ENCODE measurements at regions not wholly inside any gene's neighbourhood (a gene's known extent, or its start where the extent isn't known, plus 50 kb on each side); places are given as distances from the start of the nearest gene placed in this dataset.

- DNase-seq, result no peak
Observed at GRCh38 chr10:78401624-78402367, 368.1 kb downstream of the RPS24 start.

GRCh38 chr10:78402591-78402990 lies 368.9 kb downstream of the RPS24 start:
- DNase-seq, result no peak

- DNase-seq, result no peak
Observed at GRCh38 chr10:78403781-78404180, 370.1 kb downstream of the RPS24 start.

GRCh38 chr10:78404296-78404695 lies 370.6 kb downstream of the RPS24 start:
- DNase-seq, result no peak

GRCh38 chr10:78405231-78405630 lies 371.6 kb downstream of the RPS24 start:
- DNase-seq, result no peak

DNA sequence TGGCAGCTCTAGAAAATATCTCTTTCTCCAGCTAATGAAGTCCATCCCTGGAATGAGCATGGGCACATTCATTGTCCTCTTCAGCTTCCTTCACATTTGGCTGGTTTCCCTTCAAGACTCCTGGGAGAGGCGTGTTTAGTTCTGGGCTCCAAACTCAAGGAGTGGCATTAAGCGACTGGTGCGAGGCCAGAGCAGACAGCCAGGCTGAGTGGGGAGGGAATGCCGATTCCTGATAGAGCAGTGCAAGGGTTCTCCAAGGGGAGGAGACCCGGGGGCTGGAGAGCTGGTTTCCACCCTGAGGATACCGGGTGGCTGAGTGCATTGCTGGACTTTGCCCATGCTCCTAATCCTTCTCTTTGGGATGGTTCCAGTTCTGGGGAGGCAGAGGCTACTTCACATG lies 372.1 kb downstream of the RPS24 start:
- no peak for DNase-seq

DNA sequence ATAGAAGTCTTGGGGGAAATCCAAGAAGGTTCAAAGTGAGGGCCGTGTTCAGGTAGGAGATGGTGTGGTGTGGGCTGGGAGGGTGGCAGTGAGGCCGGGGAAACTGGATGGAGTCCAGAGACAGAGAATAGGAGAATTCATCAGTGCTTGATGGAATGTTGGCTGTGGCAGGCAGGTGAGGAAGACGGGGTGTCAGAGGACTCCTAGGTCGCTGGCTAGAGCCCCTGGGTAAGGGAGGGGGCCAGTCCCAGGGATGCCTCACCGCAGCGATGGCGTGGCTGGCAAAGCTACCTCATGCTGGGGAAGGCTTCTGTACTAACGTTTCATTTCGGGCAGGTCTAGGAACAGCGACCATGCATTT lies 373.0 kb downstream of the RPS24 start:
- no peak for DNase-seq

DNA sequence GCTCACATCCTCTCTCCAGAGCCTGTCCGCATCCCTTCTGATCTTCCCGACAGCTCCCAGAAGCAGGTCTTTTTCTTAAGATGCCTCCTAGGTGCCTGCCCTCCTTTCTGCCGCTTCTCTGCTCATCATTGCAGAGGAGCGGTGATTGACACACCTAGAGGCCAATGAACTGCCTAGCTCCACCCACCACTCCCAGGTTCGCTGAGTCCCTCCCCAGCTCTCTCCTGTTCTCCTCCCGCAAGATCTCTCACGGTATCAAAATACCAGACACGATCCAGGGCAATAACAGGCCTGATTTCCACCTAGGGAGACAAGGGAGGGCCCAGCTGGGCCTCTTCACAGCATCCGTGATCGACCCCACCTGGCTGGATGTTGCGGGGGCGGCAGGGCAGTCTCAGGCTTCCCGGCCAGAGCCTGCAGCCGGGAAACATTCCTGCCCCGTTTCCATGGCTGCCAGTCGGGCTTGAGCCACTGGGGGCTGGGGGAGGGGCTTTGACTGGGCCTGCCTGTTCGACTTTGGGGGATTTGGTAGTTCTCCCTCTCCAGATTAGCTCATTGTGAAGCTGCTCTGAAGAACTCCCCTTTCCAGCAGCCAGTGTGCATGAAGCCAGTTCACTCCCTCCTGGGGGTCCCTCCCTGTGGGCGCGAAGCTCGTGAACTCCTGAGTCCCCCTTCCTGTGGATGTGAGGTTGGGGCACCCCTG lies 373.5 kb downstream of the RPS24 start:
- DNase-seq, result peak; percentile 9 to 52 (median 31)

DNA sequence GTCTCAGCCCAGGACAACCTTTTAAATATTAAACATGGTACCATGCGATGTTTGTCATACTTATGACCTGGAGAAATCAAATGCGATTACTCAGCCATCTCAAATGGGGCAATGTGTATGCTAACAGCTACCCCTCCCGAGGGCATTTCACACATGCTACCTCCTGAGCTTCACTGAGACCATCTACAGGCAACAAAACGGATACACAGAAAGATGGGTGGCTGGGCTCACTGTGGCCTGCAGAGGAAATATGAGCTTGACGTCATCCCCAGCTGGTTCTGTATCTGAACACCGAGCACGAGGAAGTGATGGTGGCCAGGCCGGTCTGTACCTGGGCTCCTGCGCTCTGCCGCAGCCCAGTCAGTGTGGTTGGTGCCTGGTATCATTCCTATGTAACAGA lies 374.3 kb downstream of the RPS24 start:
- DNase-seq, result no peak

DNA sequence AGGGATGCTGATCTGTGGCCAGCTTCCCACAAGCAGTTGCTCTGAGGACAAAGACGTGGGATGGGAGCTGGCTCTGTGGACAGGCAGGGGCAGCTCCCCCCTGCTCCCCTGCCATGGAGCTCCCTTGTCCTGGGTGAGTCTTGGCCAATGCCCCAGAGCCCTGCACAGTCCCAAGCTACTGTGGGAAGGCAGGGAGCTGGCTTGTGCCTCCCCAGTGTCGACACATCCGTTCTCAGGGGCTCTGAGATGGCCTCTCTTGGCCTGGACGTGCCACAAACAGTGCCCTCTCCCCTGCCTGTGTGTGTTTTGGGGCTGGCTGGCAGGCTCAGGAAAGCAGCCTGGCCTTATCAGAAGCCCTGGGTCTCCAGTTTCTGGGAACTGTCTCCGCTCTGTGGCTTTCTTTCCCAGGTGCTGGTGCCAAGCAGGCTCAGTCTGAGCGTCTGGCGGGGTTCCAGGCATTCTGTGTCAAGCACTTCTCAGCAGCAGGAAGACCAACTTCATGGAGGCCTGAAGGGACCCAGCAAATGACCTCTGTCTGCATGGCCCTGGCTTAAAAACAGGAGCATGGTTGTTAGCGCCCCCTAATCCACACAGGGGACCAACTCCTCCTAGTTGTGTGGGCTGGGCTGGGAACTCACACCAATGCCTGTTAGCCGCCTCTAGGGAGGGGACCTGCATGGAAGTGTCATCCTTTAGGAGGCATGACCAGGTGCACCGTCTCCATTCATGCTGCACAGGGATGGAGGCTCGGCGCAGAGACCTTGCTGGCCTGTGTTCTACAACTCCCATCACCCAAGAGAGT lies 375.2 kb downstream of the RPS24 start:
- no peak for DNase-seq

DNA sequence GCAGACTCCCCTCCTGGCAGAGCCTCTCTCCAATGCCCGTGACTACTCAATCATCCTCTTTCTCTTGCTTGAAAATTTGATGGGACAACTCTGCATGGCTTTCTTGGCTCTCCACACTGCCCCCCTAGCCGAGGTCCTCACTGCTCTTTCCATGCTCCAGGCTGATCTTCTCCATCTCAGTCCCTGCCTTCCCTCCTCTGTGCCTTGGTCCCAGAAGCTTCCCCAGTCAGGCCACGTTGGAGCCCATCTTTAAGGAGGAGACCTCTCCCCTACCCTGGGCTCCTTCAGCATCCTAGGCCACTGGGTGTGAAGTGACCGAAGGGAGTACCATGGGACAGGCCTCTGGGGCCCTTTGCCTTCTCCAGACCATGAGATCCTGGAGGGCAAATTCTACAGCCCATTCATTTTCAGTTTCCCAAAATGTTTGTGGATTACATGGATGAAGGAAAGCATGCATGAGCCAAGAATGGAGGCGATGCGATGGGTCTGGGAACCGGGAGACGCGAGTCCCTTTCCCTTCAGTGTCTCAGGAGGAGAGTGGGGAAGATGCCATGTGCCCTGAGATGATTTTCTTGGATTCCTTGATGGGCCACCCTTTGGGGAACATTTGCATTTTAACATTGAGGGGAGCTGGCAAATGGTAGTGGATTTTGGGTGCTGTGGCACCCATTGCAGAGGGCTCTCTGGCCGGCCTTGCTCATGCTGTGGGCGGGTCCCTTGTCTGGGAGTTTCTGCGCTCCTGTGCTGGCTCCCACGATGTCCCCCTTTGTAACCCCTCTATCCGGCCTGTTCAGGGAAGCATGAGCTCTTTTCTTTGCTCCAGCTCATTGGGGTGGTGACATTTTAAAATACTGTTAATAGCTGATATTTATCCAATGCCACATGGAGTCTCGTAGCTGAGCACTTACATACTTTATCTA lies 376.6 kb downstream of the RPS24 start:
- DNase-seq, result no peak

GRCh38 chr10:78411716-78412115 lies 378.1 kb downstream of the RPS24 start:
- no peak for DNase-seq

DNA sequence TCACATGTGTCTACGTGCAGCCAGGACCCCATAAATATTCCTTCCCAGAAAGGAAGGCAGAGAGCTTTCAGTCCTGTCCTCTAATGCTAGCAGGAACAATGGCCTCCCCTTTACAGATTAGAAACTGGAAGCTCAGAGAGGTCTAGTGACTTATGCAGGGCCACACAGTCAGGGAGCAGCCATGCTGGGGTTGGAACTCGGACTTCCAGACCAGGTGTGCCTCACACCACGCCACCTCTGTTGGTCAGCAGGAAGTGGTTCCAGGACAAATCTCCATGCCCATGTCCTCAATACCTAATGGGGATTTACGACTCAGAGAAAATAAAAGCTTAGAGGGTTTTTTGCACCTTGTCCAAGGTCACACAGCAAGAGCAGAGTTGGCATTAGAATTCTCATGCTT lies 378.9 kb downstream of the RPS24 start:
- DNase-seq, result no peak

DNA sequence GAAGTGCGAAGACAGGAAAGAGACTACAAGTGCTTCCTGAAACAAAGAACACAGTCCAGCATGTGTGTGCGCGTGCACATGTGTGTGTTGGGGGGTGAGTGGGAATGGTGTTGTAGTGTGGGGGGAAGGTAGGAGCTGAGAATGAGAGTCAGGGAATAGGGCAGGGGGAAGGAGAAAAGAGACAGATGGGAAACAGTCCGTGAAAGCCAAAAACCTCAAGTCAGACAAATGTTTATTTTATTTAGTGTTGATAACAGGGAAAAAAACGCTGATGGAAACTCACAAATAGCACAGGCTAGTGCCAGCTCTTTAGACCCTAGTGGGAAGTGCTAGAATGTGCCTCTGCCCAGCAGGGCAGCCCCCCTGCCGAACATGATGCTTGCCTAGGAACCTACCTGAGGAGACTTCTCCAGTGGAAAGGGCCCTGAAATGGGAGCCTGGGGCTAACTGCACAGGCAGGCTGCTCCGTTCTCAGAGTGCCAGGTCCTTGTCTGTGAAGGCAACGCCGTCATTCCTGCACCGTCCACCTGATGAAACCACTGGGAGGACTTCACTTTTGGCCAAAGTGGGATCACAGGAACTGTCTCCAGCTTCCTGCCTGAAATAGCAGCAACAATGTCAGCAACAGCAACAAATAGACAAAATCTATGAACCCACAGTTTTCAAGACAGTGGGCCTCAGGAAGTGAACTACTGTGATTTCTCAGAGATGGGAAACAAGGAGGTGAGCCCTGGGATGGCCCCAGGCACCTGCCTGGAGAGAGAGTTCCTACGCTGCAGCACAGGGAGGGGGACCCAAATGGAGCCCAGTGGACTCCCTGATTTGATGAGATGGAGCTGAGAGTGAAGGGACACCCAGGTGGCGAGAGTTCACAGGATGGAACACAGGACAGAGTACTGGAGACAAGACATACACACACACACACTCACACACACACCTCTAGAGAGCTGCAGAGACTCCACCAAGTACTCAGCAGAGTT lies 379.7 kb downstream of the RPS24 start:
- DNase-seq, result no peak

DNA sequence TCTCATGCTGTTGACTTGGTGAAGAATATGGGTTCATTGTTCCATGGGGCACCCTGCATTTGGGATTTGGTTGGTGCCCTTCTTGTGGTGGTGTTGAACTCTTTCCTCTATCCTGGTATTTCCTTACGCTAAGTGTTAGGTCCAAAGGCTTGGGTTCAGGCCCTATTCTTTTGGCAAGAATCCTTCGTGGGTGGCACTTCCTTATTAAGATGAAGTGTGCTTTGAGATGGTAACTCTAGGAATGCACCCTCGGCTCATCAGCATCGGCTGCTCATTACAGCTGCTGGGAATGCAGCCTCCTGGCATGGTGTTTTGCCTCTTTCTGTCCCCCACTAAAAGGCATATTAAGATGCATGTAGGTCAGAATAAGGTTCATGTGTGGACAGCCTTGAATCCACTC lies 380.7 kb downstream of the RPS24 start:
- no peak for DNase-seq

DNA sequence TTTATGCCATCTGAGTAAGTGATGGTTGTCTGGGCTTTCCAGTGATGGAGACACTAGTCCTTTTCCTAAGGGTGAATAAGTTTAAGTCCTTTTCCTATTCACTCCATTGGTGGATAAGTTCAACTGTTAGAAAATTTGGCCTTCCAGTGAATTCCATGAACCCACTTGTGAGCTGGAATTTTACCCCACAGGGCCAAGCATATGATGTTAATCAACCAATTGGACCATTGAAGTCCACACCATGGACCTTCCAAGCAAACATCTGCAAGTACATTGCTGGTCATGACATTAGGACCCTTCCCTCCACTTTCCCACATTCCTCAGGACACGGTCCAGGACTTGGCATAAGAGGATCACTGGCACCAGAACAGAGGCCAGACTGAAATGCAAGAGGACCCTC lies 381.4 kb downstream of the RPS24 start:
- no peak for DNase-seq

- no peak for DNase-seq
Observed at GRCh38 chr10:78416031-78417011, 382.7 kb downstream of the RPS24 start.

GRCh38 chr10:78417425-78418370 lies 384.0 kb downstream of the RPS24 start:
- no peak for DNase-seq
